ENCODE measurements at regions not wholly inside any gene's neighbourhood (a gene's known extent, or its start where the extent isn't known, plus 50 kb on each side); places are given as distances from the start of the nearest gene placed in this dataset.

DNA sequence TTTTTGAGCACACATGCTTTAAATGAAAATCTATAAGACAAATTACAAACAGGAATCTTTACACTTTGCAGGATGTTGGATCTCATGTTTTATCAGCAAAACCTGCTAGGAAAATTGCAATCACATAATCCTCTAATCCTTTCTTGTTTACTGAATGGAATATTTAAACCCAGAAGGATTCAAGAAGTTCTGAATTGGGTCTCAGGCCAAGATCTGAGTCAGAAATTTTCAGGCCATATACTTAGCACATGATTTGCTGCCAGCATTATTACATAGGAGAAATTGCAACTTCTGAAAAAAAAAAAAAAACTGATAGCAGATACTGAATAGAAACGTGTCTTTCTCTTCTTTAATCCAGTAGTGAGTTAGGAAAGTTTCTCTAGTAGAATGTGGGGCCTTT, 1005.3 kb upstream of the POT1 start:
- TF ChIP-seq, protein P1, sequence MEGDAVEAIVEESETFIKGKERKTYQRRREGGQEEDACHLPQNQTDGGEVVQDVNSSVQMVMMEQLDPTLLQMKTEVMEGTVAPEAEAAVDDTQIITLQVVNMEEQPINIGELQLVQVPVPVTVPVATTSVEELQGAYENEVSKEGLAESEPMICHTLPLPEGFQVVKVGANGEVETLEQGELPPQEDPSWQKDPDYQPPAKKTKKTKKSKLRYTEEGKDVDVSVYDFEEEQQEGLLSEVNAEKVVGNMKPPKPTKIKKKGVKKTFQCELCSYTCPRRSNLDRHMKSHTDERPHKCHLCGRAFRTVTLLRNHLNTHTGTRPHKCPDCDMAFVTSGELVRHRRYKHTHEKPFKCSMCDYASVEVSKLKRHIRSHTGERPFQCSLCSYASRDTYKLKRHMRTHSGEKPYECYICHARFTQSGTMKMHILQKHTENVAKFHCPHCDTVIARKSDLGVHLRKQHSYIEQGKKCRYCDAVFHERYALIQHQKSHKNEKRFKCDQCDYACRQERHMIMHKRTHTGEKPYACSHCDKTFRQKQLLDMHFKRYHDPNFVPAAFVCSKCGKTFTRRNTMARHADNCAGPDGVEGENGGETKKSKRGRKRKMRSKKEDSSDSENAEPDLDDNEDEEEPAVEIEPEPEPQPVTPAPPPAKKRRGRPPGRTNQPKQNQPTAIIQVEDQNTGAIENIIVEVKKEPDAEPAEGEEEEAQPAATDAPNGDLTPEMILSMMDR (conservative IDR thresholded peaks at IDR 0.05 in 1 of 2, IDR thresholded peaks at IDR 0.05 in 1 of 2; ENCODE audit: low read depth in 1 of 2, low read length in 2 of 2): no peak
- TF ChIP-seq EZH2 (IDR thresholded peaks at IDR 0.05; ENCODE audit: low read length, missing control alignments): no peak

Measured in fibroblast of lung (primary cell).